Nephron (organoid): ENCODE measurements at regions not wholly inside any gene's neighbourhood (a gene's known extent, or its start where the extent isn't known, plus 50 kb on each side); places are given as distances from the start of the nearest gene placed in this dataset.

Experiments used
- H3K27ac Mint-ChIP-seq, 3 experiments: 2 replicates each; pipeline ENCODE4 v1.8.0; 2020; ENCODE audit warnings: mixed read lengths in 3 of 3, mild to moderate bottlenecking in 2 of 3, moderate library complexity in 1 of 3
- H3K27me3 Mint-ChIP-seq: 2 replicates; pipeline ENCODE4 v1.8.0; 2021; ENCODE audit warnings: low read depth, mild to moderate bottlenecking, moderate library complexity, mixed read lengths
- H3K36me3 Mint-ChIP-seq: 2 replicates; pipeline ENCODE4 v1.8.0; 2020; ENCODE audit warnings: low read depth, mixed read lengths
- H3K4me1 Mint-ChIP-seq: 2 replicates; pipeline ENCODE4 v1.8.0; 2020; ENCODE audit warnings: mixed read lengths
- H3K4me3 Mint-ChIP-seq, 3 experiments: 2 replicates each; pipeline ENCODE4 v1.8.0; 2020; ENCODE audit warnings: mild to moderate bottlenecking in 3 of 3, mixed read lengths in 3 of 3, moderate library complexity in 2 of 3
- H3K9me3 Mint-ChIP-seq: 2 replicates; pipeline ENCODE4 v1.8.0; 2020; ENCODE audit warnings: mixed read lengths
- TF ChIP-seq, protein P1 (sequence below), 3 experiments: fragments of 200-600 bp; sonication (generic); IDR thresholded peaks; one replicate each; pipeline ENCODE4 v1.5.0; 2021; ENCODE audit warnings: antibody characterized with exemption in 3 of 3; ENCODE audit not compliant: unreplicated experiment in 3 of 3

DNA sequence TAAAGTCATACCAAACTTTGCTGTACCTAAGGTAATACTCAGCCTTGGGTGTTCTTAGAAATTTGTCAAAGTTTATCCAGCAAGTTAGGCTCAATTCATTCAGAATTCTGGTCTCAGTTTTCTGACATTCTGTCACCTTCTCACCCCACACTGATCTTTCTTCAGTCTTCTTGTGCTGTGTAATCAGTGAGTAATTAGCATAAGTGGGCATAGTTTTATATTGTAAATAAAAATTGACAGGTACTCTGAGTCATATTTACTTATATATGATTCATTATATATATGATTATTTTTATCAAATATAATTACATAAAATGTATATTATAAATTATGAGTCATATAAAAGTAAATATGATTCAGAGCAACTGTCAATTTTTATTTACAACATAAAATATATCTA lies 170.9 kb upstream of the MAGI2 start:
- Mint-ChIP-seq H3K9me3 (no peaks in the 10 kb centered on the region), H3K4me3 (no peak overlapping the region), H3K4me1 (no peaks in the 10 kb centered on the region), H3K36me3 (no peaks in the 10 kb centered on the region), H3K27ac (no peak overlapping the region), H3K27me3 (no peaks in the 10 kb centered on the region)
- TF ChIP-seq, protein P1, sequence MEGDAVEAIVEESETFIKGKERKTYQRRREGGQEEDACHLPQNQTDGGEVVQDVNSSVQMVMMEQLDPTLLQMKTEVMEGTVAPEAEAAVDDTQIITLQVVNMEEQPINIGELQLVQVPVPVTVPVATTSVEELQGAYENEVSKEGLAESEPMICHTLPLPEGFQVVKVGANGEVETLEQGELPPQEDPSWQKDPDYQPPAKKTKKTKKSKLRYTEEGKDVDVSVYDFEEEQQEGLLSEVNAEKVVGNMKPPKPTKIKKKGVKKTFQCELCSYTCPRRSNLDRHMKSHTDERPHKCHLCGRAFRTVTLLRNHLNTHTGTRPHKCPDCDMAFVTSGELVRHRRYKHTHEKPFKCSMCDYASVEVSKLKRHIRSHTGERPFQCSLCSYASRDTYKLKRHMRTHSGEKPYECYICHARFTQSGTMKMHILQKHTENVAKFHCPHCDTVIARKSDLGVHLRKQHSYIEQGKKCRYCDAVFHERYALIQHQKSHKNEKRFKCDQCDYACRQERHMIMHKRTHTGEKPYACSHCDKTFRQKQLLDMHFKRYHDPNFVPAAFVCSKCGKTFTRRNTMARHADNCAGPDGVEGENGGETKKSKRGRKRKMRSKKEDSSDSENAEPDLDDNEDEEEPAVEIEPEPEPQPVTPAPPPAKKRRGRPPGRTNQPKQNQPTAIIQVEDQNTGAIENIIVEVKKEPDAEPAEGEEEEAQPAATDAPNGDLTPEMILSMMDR (IDR thresholded peaks at IDR 0.05; ENCODE audit: unreplicated experiment in 3 of 3): no peak

DNA sequence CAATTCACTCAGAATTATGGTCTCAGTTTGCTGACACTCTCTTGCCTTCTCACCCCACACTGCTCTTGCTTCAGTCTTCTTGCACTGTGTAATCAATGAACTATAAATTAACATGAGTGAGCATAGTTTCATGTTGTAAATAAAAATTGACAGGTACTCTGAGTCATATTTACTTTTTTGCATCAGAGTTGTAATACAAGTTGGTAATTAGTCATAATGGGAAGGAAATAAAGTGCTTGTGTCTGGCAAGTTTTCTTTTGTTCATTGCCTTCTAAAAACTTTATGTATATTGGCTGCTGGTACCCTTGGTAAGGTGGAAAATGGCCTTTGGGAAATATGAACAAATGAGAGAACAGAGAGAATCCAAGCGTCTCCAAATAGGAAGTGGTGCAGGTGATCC lies 169.3 kb upstream of the MAGI2 start:
- H3K4me1 Mint-ChIP-seq: no peaks in the 10 kb centered on the region
- H3K9me3 Mint-ChIP-seq: no peaks in the 10 kb centered on the region
- TF ChIP-seq, protein P1 (IDR thresholded peaks at IDR 0.05; ENCODE audit: unreplicated experiment in 3 of 3): no peak
- no peaks in the 10 kb centered on the region for H3K27me3 Mint-ChIP-seq
- no peaks in the 10 kb centered on the region for H3K36me3 Mint-ChIP-seq
- H3K4me3 Mint-ChIP-seq: no peak overlapping the region
- H3K27ac Mint-ChIP-seq: no peak overlapping the region

DNA sequence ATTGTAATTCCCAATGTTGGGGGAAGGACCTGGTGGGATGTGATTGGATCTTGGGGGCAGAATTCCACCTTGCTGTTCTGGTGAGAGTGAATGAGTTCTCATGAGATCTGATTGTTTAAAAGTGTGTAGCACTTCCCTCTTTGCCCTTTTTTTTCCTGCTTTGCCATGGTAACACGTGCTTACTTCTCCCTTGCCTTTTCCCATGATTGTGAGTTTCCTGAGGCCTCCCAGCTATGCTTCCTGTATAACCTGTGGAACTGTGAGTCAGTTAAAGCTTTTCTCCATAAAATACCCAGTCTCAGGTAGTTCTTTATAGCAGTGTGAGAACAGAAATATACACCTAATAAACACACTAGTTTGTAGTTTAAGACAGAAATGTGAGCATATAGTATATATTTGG lies 166.8 kb upstream of the MAGI2 start:
- TF ChIP-seq, protein P1 (IDR thresholded peaks at IDR 0.05; ENCODE audit: unreplicated experiment in 3 of 3): no peak
- no peaks in the 10 kb centered on the region for H3K36me3 Mint-ChIP-seq
- H3K9me3 Mint-ChIP-seq: no peaks in the 10 kb centered on the region
- no peak overlapping the region for H3K27ac Mint-ChIP-seq
- no peak overlapping the region for H3K4me3 Mint-ChIP-seq
- H3K4me1 Mint-ChIP-seq: no peaks in the 10 kb centered on the region
- H3K27me3 Mint-ChIP-seq: no peaks in the 10 kb centered on the region

DNA sequence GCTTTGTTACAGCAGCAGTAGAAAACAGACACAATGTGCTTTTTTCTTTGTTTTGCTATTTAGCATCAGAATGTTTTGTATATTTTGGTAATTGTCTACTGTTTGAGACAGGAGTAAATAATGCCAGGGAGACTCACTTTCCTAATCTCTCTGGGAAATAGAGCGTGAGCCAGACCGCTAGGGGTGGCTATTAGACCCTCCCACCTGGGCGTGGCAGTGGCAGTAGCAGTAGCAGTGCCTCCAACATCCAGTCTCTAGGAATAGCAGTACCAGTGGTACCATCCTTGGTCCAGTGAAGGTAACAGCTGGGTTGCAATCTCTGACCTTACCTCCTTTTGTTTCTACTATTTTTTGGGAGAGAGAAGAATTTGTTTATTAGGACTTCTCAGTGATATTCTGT lies 165.7 kb upstream of the MAGI2 start:
- H3K36me3 Mint-ChIP-seq: no peaks in the 10 kb centered on the region
- TF ChIP-seq, protein P1 (IDR thresholded peaks at IDR 0.05; ENCODE audit: unreplicated experiment in 3 of 3): no peak
- no peaks in the 10 kb centered on the region for H3K4me1 Mint-ChIP-seq
- H3K4me3 Mint-ChIP-seq: no peak overlapping the region
- H3K9me3 Mint-ChIP-seq: no peaks in the 10 kb centered on the region
- no peaks in the 10 kb centered on the region for H3K27me3 Mint-ChIP-seq
- H3K27ac Mint-ChIP-seq: no peak overlapping the region

DNA sequence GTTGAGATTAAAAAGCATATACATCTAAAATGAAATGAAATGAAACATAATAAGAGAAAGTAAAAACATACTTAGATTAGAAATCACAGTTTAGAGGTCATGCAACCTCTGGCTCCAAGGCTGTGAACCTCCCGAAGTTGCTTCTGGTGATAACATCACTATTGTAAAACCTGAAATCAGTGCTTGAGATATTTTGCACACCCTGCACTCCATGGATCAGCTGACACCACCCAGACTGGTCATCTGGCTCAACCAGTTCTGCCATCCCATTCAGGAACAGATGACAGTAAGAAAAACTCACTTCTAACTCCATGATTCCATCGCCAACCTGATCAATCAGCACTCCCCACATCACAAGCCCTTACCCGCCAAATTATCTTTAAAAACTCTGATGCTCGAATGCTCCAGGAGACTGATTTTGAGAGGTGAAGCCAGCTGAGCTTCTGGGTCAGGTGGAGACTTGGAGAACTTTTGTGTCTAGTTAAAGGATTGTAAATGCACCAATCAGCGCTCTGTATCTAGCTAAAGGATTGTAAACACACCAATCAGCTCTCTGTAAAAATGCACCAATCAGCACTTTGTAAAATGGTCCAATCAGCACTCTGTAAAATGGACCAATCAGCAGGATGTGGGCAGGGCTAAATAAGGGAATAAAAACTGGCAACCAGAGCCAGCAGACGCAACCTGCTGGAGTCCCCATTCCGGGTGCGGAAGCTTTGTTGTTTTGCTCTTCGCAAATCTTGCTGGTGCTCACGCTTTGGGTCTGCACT lies 162.6 kb upstream of the MAGI2 start:
- Mint-ChIP-seq H3K4me1 (peaks cover 3% of the 10 kb centered on the region), H3K9me3 (no peaks in the 10 kb centered on the region), H3K27me3 (no peaks in the 10 kb centered on the region), H3K27ac (no peak overlapping the region), H3K4me3 (no peak overlapping the region), H3K36me3 (no peaks in the 10 kb centered on the region)
- TF ChIP-seq, protein P1 (IDR thresholded peaks at IDR 0.05; ENCODE audit: unreplicated experiment in 3 of 3): no peak

DNA sequence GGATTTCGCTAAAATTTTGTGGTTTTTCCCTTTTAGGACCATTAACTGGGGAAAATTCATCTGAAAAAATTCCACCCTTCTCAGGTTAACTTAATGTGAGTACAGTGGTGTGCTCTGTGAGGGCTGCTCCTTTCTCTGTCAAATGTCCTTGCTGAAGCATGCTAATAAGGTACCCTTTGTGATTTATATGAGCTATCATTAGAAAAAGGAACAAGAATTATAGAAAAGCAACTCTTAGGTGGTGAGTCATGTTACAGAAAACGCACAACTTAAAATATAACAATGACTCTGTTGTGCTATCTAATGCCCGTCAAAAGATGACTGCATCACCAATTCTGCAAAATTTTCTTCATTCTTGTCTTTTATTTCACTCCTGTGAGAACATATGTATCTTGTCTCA lies 162.0 kb upstream of the MAGI2 start:
- no peaks in the 10 kb centered on the region for H3K36me3 Mint-ChIP-seq
- H3K27me3 Mint-ChIP-seq: no peaks in the 10 kb centered on the region
- H3K9me3 Mint-ChIP-seq: no peaks in the 10 kb centered on the region
- TF ChIP-seq, protein P1 (IDR thresholded peaks at IDR 0.05; ENCODE audit: unreplicated experiment in 3 of 3): no peak
- H3K4me3 Mint-ChIP-seq: no peak overlapping the region
- H3K27ac Mint-ChIP-seq: no peak overlapping the region
- peaks cover 6% of the 10 kb centered on the region for H3K4me1 Mint-ChIP-seq
